ENCODE measurements at regions not wholly inside any gene's neighbourhood (a gene's known extent, or its start where the extent isn't known, plus 50 kb on each side); places are given as distances from the start of the nearest gene placed in this dataset.

GRCh38 chr10:33391611-33392465 is 57.4 kb upstream of the NRP1 start:
- DNase-seq = no peak

GRCh38 chr10:33390046-33390445 is 55.6 kb upstream of the NRP1 start:
- no peak for DNase-seq

DNA sequence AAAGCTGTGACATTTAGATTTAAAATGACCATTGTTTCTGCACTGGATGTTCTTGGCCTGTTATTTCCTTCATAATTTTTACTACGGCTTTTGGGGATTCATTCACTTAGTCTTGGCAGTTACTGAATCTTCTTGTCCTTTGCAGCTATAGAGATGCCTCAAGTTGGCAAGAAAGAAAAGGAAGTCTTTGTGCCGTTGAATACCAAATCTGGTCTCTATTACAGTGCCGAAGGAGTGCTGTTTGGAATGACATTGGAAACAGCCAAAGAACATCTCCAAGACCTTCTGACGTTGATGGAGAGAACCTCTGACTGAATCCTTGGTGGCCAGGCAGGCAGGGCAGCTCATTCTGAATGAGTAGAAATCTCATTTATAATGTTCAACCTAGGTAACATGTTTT is 54.3 kb upstream of the NRP1 start:
- DNase-seq = no peak

DNA sequence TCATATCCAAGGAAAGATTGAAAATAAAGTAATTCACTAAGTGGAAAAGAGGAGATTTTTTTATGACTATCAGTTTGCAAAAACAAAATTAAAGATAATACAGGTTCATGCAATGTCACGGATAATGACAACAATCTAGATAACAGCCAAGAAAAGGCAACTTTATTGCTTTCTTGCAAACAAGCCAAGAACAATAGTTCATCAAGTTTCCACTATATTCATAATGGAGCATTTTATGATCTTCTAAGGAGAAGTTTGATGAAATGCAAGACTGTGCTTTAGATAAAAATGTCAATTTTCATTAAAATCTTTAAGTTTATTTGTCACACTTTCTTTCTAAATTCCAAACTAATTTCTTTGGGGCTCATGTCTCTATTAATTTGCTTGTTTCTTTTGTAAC is 53.9 kb upstream of the NRP1 start:
- DNase-seq = no peak

- no peak for DNase-seq
Measured at GRCh38 chr10:33387720-33388119, 53.3 kb upstream of the NRP1 start.

- no peak for DNase-seq
Measured at GRCh38 chr10:33386926-33387325, 52.5 kb upstream of the NRP1 start.

DNA sequence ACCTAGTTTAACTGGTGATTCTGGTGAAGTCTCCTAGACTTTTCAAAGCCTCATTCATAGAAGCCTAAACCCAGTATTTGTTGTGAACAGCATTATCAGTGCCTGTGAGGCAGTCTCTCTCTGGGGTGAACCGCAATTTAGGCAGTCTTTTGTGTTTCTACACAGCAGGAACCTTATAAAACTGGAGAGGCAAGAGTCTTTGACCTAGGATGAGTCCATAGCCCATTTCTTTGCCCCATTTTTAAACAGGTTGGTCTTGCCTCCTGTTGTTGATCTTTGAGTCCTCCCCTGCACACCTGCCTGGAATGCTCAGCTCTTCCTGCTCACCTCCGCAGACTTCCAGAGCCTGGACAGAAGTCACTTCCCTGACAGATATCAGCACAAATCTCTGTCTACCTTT is 51.2 kb upstream of the NRP1 start:
- no peak for DNase-seq

DNA sequence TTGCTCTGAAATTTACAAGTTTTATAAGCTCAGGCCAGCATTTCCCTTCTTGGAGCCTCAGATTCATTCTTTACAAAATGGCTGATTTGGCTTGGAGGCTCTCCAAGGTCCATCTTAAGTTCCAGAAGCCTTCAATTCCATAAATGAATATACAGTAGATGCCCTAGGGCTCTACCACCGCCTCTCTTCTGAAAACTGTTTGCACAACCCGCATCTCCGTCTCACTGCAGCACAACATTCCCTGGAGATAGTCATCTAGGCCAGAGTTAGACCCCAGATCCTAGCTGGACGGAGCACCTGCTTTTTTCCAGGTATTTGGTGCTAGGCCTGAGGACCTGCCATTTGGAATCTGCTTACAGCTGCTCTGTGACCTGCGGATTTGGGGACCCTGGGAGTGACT is 50.5 kb upstream of the NRP1 start:
- no peak for DNase-seq
